Caco-2 (cell line): ENCODE measurements at regions not wholly inside any gene's neighbourhood (a gene's known extent, or its start where the extent isn't known, plus 50 kb on each side); places are given as distances from the start of the nearest gene placed in this dataset.
A peak's percentile ranks its signal among the peaks of the same experiment; 100 is the strongest.

Experiments
- BruUV-seq: library from RNA; stranded (reverse); fragments of 400-500 nt; replicated peaks from 2 replicates; lab custom pipeline; 2021; lab: Mats Ljungman, UMichigan
- CTCF ChIA-PET: fragments of 300-600 bp; sonication (Branson Sonifier 250); formaldehyde crosslinking; loops from one replicate; lab custom pipeline; 2022; ENCODE audit warnings: antibody characterized with exemption; lab: Charles Lee
- POLR2A ChIA-PET: fragments of 300-600 bp; sonication (Branson Sonifier 250); formaldehyde crosslinking; loops from one replicate; lab custom pipeline; 2022; ENCODE audit warnings: antibody characterized with exemption; lab: Charles Lee
- DNase-seq, 2 experiments: peaks; one replicate each; pipeline versions ENCODE4 v3.0.0 to v3.0.0-alpha.2; 2020 to 2022
- H3K27me3 ChIP-seq: replicated peaks from 2 replicates; pipeline ENCODE4 v1.6.0; 2011; ENCODE audit warnings: low read length; ENCODE audit not compliant: control insufficient read depth, insufficient read depth
- H3K36me3 ChIP-seq: 2 replicates; pipeline ENCODE4 v1.5.1; 2011; ENCODE audit warnings: low read length; ENCODE audit not compliant: control insufficient read depth, insufficient read depth
- H3K4me1 ChIP-seq: fragments of 250-450 bp; sonication (Bioruptor Pico); 2 replicates; pipeline ENCODE4 v1.5.1; 2020; ENCODE audit warnings: mild to moderate bottlenecking
- H3K4me3 ChIP-seq: 2 replicates; pipeline ENCODE4 v1.5.1; 2011; ENCODE audit warnings: low read depth, mild to moderate bottlenecking, control low read depth, low read length
- H3K9me3 ChIP-seq: fragments of 250-450 bp; sonication (Bioruptor Pico); 2 replicates; pipeline ENCODE4 v1.5.1; 2020; ENCODE audit warnings: mild to moderate bottlenecking, moderate library complexity
- H3K27ac Mint-ChIP-seq: one replicate; pipeline ENCODE4 v1.8.0; 2022; ENCODE audit warnings: mixed read lengths; ENCODE audit not compliant: unreplicated experiment
- H3K27me3 Mint-ChIP-seq: one replicate; pipeline ENCODE4 v1.8.0; 2022; ENCODE audit warnings: mixed read lengths; ENCODE audit not compliant: insufficient read depth, unreplicated experiment
- H3K36me3 Mint-ChIP-seq: one replicate; pipeline ENCODE4 v1.8.0; 2022; ENCODE audit warnings: mild to moderate bottlenecking, mixed read lengths; ENCODE audit not compliant: insufficient read depth, unreplicated experiment
- H3K4me1 Mint-ChIP-seq: one replicate; pipeline ENCODE4 v1.8.0; 2022; ENCODE audit warnings: low read depth, mixed read lengths; ENCODE audit not compliant: unreplicated experiment
- H3K4me3 Mint-ChIP-seq: one replicate; pipeline ENCODE4 v1.8.0; 2022; ENCODE audit warnings: mild to moderate bottlenecking, moderate library complexity, mixed read lengths; ENCODE audit not compliant: unreplicated experiment
- H3K9me3 Mint-ChIP-seq: one replicate; pipeline ENCODE4 v1.8.0; 2022; ENCODE audit warnings: mixed read lengths; ENCODE audit not compliant: unreplicated experiment
- intact Hi-C: fragments of 100-400 bp; cut with micrococcal nuclease; formaldehyde crosslinking; loops from one replicate; pipeline ENCODE4 v1.10.0; 2022; ENCODE audit not compliant: unreplicated experiment
- TF ChIP-seq, protein P1 (sequence below), 2 experiments: fragments of 200-600 bp in 1 of 2; IDR thresholded peaks; 1 replicate in 1 of 2; 2 replicates in 1 of 2; pipeline versions ENCODE4 v1.5.1 to v1.8.0; 2011 to 2022; ENCODE audit warnings: antibody characterized with exemption in 1 of 2, control low read depth in 1 of 2, inconsistent platforms in 1 of 2, low read depth in 1 of 2, low read length in 1 of 2, mild to moderate bottlenecking in 1 of 2, moderate library complexity in 1 of 2; ENCODE audit not compliant: insufficient read depth in 1 of 2, severe bottlenecking in 1 of 2, unreplicated experiment in 1 of 2

- no peak overlapping the region for H3K27ac Mint-ChIP-seq
- H3K27me3 ChIP-seq: no peaks in the 10 kb centered on the region
- POLR2A ChIA-PET: no interaction called here
- no peaks in the 10 kb centered on the region for H3K27me3 Mint-ChIP-seq
- H3K4me3 Mint-ChIP-seq: no peak overlapping the region
- TF ChIP-seq, protein P1, sequence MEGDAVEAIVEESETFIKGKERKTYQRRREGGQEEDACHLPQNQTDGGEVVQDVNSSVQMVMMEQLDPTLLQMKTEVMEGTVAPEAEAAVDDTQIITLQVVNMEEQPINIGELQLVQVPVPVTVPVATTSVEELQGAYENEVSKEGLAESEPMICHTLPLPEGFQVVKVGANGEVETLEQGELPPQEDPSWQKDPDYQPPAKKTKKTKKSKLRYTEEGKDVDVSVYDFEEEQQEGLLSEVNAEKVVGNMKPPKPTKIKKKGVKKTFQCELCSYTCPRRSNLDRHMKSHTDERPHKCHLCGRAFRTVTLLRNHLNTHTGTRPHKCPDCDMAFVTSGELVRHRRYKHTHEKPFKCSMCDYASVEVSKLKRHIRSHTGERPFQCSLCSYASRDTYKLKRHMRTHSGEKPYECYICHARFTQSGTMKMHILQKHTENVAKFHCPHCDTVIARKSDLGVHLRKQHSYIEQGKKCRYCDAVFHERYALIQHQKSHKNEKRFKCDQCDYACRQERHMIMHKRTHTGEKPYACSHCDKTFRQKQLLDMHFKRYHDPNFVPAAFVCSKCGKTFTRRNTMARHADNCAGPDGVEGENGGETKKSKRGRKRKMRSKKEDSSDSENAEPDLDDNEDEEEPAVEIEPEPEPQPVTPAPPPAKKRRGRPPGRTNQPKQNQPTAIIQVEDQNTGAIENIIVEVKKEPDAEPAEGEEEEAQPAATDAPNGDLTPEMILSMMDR (IDR thresholded peaks at IDR 0.05; ENCODE audit: insufficient read depth in 1 of 2, low read depth in 1 of 2, low read length in 1 of 2, severe bottlenecking in 1 of 2, unreplicated experiment in 1 of 2): no peak
- H3K36me3 Mint-ChIP-seq: no peaks in the 10 kb centered on the region
- DNase-seq: no peak
- intact Hi-C loops: no loop called here
- H3K9me3 Mint-ChIP-seq: no peaks in the 10 kb centered on the region
- H3K9me3 ChIP-seq: no peaks in the 10 kb centered on the region
- no peak overlapping the region for H3K4me3 ChIP-seq
- H3K4me1 Mint-ChIP-seq: no peaks in the 10 kb centered on the region
- BruUV-seq: no TSS peak
- H3K4me1 ChIP-seq: no peaks in the 10 kb centered on the region
- H3K36me3 ChIP-seq: no peaks in the 10 kb centered on the region
- CTCF ChIA-PET: no interaction called here
Measured at GRCh38 chrX:14220386-14220944, 190.8 kb upstream of the GEMIN8 start.

DNA sequence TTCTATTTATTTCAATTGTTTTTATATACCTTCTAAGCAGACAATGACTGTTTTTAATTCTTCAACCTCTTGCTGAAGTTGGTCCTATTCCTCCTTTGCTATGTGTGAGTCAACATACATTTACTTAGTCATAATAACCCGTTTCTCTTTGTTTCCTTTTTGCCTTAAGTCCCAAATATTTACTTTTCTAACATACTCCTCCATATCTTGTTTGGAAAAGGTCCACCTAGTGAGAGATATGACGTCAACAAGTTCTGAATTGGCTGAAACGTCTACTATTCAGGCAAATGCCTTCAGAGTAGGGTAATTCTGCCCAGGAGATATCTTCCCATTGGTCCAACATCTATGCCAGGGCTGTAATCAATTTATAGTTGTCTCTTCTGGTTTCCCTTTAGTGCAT, 179.3 kb upstream of the GEMIN8 start:
- POLR2A ChIA-PET: no interaction called here
- H3K9me3 ChIP-seq: no peaks in the 10 kb centered on the region
- Mint-ChIP-seq H3K27ac (peak overlapping the region; percentile 78), H3K9me3 (peaks cover 14% of the 10 kb centered on the region), H3K36me3 (no peaks in the 10 kb centered on the region), H3K4me3 (no peak overlapping the region), H3K4me1 (peaks cover 13% of the 10 kb centered on the region), H3K27me3 (no peaks in the 10 kb centered on the region)
- CTCF ChIA-PET: no interaction called here
- no peak overlapping the region for H3K4me3 ChIP-seq
- no peaks in the 10 kb centered on the region for H3K27me3 ChIP-seq
- DNase-seq: no peak
- intact Hi-C loops: no loop called here
- TF ChIP-seq, protein P1 (IDR thresholded peaks at IDR 0.05; ENCODE audit: insufficient read depth in 1 of 2, low read depth in 1 of 2, low read length in 1 of 2, severe bottlenecking in 1 of 2, unreplicated experiment in 1 of 2): no peak
- no peaks in the 10 kb centered on the region for H3K36me3 ChIP-seq
- BruUV-seq: no TSS peak
- no peaks in the 10 kb centered on the region for H3K4me1 ChIP-seq

DNA sequence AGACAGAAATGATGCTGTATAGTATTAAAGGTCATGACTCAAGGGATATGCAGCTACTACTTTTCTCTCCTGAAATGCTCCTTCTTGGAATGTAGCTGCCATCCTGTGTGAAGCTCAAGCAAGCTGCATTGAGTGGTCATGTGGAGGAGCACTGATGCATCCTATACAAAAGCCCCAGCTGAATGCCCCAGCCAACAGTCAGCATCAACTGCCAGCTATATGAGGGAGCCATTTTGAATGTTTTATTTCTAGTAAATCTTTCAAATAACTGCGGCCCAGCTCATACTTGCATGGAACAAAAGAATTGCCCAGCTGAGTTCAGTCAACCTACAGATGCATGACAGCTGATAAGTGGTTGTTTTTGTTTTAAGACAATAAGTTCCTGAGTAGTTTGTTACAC, 165.0 kb upstream of the GEMIN8 start:
- Mint-ChIP-seq H3K4me3 (no peak overlapping the region), H3K4me1 (no peaks in the 10 kb centered on the region), H3K27me3 (no peaks in the 10 kb centered on the region), H3K9me3 (no peaks in the 10 kb centered on the region), H3K27ac (no peak overlapping the region), H3K36me3 (no peaks in the 10 kb centered on the region)
- BruUV-seq: no TSS peak
- POLR2A ChIA-PET: no interaction called here
- H3K4me1 ChIP-seq: no peaks in the 10 kb centered on the region
- TF ChIP-seq, protein P1 (IDR thresholded peaks at IDR 0.05; ENCODE audit: insufficient read depth in 1 of 2, low read depth in 1 of 2, low read length in 1 of 2, severe bottlenecking in 1 of 2, unreplicated experiment in 1 of 2): no peak
- H3K36me3 ChIP-seq: no peaks in the 10 kb centered on the region
- intact Hi-C loops: no loop called here
- DNase-seq: no peak
- CTCF ChIA-PET: no interaction called here
- H3K27me3 ChIP-seq: no peaks in the 10 kb centered on the region
- no peaks in the 10 kb centered on the region for H3K9me3 ChIP-seq
- H3K4me3 ChIP-seq: no peak overlapping the region
